Duodenal mucosa (tissue), 2 donors: ENCODE measurements at regions not wholly inside any gene's neighbourhood (a gene's known extent, or its start where the extent isn't known, plus 50 kb on each side); places are given as distances from the start of the nearest gene placed in this dataset.

Experiments used
- H3K27ac ChIP-seq: one replicate; pipeline ENCODE4 v1.7.0; 2013; ENCODE audit warnings: low read depth, low read length
- H3K27me3 ChIP-seq, 2 donors: one replicate each; pipeline ENCODE4 v1.7.0; 2013; ENCODE audit warnings: low read length in 2 of 2, control low read depth in 1 of 2; ENCODE audit not compliant: insufficient read depth in 2 of 2, control insufficient read depth in 1 of 2
- H3K36me3 ChIP-seq, 2 donors: one replicate each; pipeline ENCODE4 v1.7.0; 2013; ENCODE audit warnings: low read length in 2 of 2, control low read depth in 1 of 2; ENCODE audit not compliant: insufficient read depth in 2 of 2, control insufficient read depth in 1 of 2
- H3K4me1 ChIP-seq, 2 donors: one replicate each; pipeline ENCODE4 v1.7.0; 2013; ENCODE audit warnings: low read length in 2 of 2, control low read depth in 1 of 2; ENCODE audit not compliant: insufficient read depth in 2 of 2, control insufficient read depth in 1 of 2
- H3K4me3 ChIP-seq, 2 donors: one replicate each; pipeline ENCODE4 v1.7.0; 2013; ENCODE audit warnings: low read length in 2 of 2, low read depth in 1 of 2
- H3K9ac ChIP-seq, 2 donors: one replicate each; pipeline ENCODE4 v1.7.0; 2013; ENCODE audit warnings: low read length in 2 of 2, low read depth in 1 of 2
- H3K9me3 ChIP-seq, 2 donors: one replicate each; pipeline ENCODE4 v1.7.0; 2013; ENCODE audit warnings: low read length in 2 of 2, control low read depth in 1 of 2; ENCODE audit not compliant: control insufficient read depth in 1 of 2

- Histone ChIP-seq H3K27me3 (no peaks in the 10 kb centered on the region), H3K4me1 (no peaks in the 10 kb centered on the region), H3K4me3 (no peak overlapping the region), H3K27ac (no peak overlapping the region), H3K9ac (no peak overlapping the region), H3K9me3 (peaks cover 0 to 3% of the 10 kb centered on the region in 2 donors), H3K36me3 (no peaks in the 10 kb centered on the region)
Observed at GRCh38 chr12:19847294-19848059, 408.2 kb downstream of the AEBP2 start.

- H3K9ac ChIP-seq, result no peak overlapping the region
- H3K4me1 ChIP-seq, result no peaks in the 10 kb centered on the region
- H3K9me3 ChIP-seq, result peaks cover 0 to 3% of the 10 kb centered on the region in 2 donors
- H3K27ac ChIP-seq, result no peak overlapping the region
- no peak overlapping the region for H3K4me3 ChIP-seq
- H3K27me3 ChIP-seq, result no peaks in the 10 kb centered on the region
- no peaks in the 10 kb centered on the region for H3K36me3 ChIP-seq
Observed at GRCh38 chr12:19848421-19848820, 409.1 kb downstream of the AEBP2 start.

- Histone ChIP-seq H3K27me3 (no peaks in the 10 kb centered on the region), H3K27ac (no peak overlapping the region), H3K9me3 (peaks cover 0 to 3% of the 10 kb centered on the region in 2 donors)
Observed at GRCh38 chr12:19849208-19849607, 409.9 kb downstream of the AEBP2 start.

DNA sequence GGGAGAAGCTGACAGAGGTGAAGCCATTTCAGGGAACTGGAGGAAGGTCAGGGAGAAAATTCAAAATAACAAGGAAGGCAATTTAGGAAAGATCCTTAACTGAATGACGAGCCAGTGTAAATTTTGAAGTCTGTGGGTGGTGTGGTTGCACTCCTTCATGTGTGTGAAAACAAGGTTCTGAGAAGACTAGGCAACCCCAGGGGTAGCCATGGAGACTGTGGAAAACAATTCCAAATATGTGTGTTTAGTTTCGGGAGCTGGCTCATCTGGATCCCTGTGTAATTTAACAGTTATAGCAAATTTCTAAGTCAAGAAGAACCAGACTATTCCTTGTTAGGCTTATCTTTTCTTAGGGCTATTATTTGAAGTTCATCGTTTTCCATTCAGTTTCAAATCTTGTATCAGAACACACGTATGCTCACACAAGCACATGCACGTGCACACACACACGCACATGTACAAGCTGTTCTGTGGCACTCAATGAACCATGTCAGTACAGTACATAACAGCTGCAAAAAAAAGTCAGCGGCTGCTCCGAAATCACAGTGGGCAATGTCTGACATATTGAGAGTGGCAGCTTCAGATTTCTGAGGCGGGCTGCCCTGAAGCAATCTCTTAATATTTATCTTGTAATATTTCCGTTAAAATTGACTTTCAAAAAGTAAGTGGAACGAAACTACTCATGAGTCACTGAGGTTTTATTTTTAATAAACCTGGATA is 411.2 kb downstream of the AEBP2 start:
- Histone ChIP-seq H3K27ac (no peak overlapping the region), H3K9me3 (peaks cover 0 to 3% of the 10 kb centered on the region in 2 donors), H3K27me3 (no peaks in the 10 kb centered on the region), H3K4me1 (no peaks in the 10 kb centered on the region), H3K4me3 (no peak overlapping the region), H3K9ac (no peak overlapping the region), H3K36me3 (no peaks in the 10 kb centered on the region)

More at GRCh38 chr12:19849208-19849607, 409.9 kb downstream of the AEBP2 start:
- Histone ChIP-seq H3K36me3 (no peaks in the 10 kb centered on the region), H3K9ac (no peak overlapping the region), H3K4me3 (no peak overlapping the region), H3K4me1 (no peaks in the 10 kb centered on the region)

DNA sequence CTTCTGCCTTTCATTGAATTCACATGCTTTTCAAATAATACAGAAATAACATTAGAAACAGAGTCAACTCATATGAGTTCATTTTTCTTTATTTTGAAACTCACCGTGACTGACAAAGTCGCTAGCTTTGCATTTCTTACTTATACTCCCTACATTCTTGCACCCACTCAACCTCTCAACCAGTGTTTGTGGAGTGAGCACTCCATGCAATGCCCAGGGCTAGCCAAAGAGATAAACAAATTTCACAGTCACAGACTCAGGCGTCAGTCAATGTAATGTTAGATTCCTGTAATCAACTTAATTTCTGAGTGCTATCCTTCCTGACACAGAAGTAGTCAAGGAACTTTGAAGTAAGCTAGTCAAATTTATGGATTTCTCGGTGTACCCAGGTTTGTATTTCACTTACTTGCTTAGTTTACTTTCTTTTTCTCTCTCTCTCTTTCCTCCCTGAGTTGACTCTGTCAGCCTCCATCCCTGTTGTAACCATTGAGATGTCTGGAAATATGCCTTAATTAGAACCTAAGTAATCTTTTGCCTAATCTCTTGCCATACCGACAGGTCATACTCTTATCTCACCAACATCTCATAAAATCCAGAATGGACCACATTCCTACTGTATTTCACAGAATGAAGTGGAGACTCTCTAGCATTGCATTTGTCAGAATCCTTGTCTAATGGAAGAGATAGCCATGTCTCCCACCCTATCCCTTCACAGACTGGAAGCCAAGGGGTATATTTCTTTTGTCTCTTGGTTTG is 413.0 kb downstream of the AEBP2 start:
- Histone ChIP-seq H3K4me1 (peaks cover 0 to 2% of the 10 kb centered on the region in 2 donors), H3K4me3 (no peak overlapping the region), H3K27ac (no peak overlapping the region), H3K9me3 (peaks cover 0 to 3% of the 10 kb centered on the region in 2 donors), H3K9ac (no peak overlapping the region), H3K36me3 (no peaks in the 10 kb centered on the region), H3K27me3 (no peaks in the 10 kb centered on the region)

- peaks cover 0 to 2% of the 10 kb centered on the region in 2 donors for H3K4me1 ChIP-seq
- no peaks in the 10 kb centered on the region for H3K36me3 ChIP-seq
- H3K27ac ChIP-seq, result peak overlapping the region; percentile 44
- no peak overlapping the region for H3K9ac ChIP-seq
- no peaks in the 10 kb centered on the region for H3K27me3 ChIP-seq
- H3K4me3 ChIP-seq, result no peak overlapping the region
- H3K9me3 ChIP-seq, result no peaks in the 10 kb centered on the region
Observed at GRCh38 chr12:19855851-19856250, 416.6 kb downstream of the AEBP2 start.

GRCh38 chr12:19856389-19856788 is 417.1 kb downstream of the AEBP2 start:
- Histone ChIP-seq H3K27me3 (no peaks in the 10 kb centered on the region), H3K4me3 (no peak overlapping the region), H3K9me3 (no peaks in the 10 kb centered on the region), H3K4me1 (peaks cover 0 to 2% of the 10 kb centered on the region in 2 donors), H3K27ac (peak overlapping the region; percentile 44), H3K9ac (no peak overlapping the region), H3K36me3 (no peaks in the 10 kb centered on the region)

- Histone ChIP-seq H3K27ac (no peak overlapping the region), H3K9me3 (no peaks in the 10 kb centered on the region), H3K36me3 (no peaks in the 10 kb centered on the region), H3K4me1 (peaks cover 0 to 2% of the 10 kb centered on the region in 2 donors), H3K27me3 (no peaks in the 10 kb centered on the region), H3K9ac (no peak overlapping the region), H3K4me3 (no peak overlapping the region)
Observed at GRCh38 chr12:19857204-19857603, 417.9 kb downstream of the AEBP2 start.

- no peaks in the 10 kb centered on the region for H3K36me3 ChIP-seq
- H3K27ac ChIP-seq, result no peak overlapping the region
- H3K9ac ChIP-seq, result no peak overlapping the region
- no peaks in the 10 kb centered on the region for H3K9me3 ChIP-seq
- no peaks in the 10 kb centered on the region for H3K27me3 ChIP-seq
- H3K4me1 ChIP-seq, result no peaks in the 10 kb centered on the region
- no peak overlapping the region for H3K4me3 ChIP-seq
Observed at GRCh38 chr12:19867151-19867550, 427.9 kb downstream of the AEBP2 start.

- Histone ChIP-seq H3K27ac (no peak overlapping the region), H3K9me3 (no peaks in the 10 kb centered on the region), H3K9ac (no peak overlapping the region), H3K4me3 (no peak overlapping the region), H3K4me1 (no peaks in the 10 kb centered on the region), H3K27me3 (no peaks in the 10 kb centered on the region), H3K36me3 (no peaks in the 10 kb centered on the region)
Observed at GRCh38 chr12:19867970-19868369, 428.7 kb downstream of the AEBP2 start.
